ENCODE measurements at regions not wholly inside any gene's neighbourhood (a gene's known extent, or its start where the extent isn't known, plus 50 kb on each side); places are given as distances from the start of the nearest gene placed in this dataset.

DNA sequence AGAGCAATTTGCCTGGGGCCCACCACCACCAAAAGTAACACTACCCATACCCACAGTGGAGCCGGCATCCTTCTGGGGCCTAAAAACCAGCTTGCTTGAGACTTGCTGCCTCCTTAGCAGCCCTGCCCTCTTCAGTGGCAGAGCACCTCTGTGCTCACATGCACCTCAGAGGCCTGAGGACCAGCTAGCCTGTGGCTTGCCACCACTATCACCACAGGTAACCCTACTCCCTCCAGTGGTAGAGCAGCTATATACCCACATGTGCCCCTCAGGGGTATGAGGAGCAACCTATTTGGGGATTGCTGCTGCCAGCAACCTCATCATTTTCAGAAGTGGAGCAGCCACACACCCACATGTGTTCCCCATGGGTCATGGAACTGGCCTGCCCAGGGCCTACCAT, 111.4 kb upstream of the SPRY2 start:
- 93% methylated on average over 1 of the region's 1 CpG for WGBS

DNA sequence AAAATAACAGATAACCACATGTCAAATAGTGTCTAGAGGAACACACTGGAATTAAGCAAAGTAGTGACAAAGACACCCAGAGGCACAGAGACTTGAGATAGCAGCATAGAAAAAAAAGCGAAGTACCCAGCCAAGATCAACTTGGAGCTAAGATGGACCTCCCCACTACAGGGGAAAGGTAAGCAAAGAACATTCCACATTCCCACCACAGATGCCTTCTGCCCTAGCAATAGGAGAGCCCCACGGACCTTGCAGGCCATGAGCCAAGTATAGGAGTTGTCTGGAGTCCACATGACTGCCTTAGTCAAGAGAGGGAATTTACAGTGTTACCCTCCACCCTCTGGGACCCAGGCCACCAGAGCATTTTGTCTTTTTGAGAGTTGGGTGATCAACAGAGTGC, 110.7 kb upstream of the SPRY2 start:
- intact Hi-C loops (cut with DNase I), result no loop called here
- no peak for DNase-seq (ENCODE audit: low spot score)
- no peak overlapping the region for H3K27ac ChIP-seq
- no peaks in the 10 kb centered on the region for H3K36me3 ChIP-seq
- WGBS, result 92% methylated on average over 2 of the region's 2 CpGs
- no peaks in the 10 kb centered on the region for H3K4me1 ChIP-seq (replicated peaks)
- no peaks in the 10 kb centered on the region for H3K27me3 ChIP-seq (replicated peaks; ENCODE audit: insufficient read depth)
- TF ChIP-seq POLR2A (IDR thresholded peaks at IDR 0.05), result no peak
- TF ChIP-seq POLR2AphosphoS5 (IDR thresholded peaks at IDR 0.05), result no peak
- TF ChIP-seq, protein P1, sequence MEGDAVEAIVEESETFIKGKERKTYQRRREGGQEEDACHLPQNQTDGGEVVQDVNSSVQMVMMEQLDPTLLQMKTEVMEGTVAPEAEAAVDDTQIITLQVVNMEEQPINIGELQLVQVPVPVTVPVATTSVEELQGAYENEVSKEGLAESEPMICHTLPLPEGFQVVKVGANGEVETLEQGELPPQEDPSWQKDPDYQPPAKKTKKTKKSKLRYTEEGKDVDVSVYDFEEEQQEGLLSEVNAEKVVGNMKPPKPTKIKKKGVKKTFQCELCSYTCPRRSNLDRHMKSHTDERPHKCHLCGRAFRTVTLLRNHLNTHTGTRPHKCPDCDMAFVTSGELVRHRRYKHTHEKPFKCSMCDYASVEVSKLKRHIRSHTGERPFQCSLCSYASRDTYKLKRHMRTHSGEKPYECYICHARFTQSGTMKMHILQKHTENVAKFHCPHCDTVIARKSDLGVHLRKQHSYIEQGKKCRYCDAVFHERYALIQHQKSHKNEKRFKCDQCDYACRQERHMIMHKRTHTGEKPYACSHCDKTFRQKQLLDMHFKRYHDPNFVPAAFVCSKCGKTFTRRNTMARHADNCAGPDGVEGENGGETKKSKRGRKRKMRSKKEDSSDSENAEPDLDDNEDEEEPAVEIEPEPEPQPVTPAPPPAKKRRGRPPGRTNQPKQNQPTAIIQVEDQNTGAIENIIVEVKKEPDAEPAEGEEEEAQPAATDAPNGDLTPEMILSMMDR (IDR thresholded peaks at IDR 0.05), result no peak
- no peaks in the 10 kb centered on the region for H3K9me3 ChIP-seq
- no peak overlapping the region for H3K4me3 ChIP-seq

More for the DNA sequence above, 111.4 kb upstream of the SPRY2 start:
- Histone ChIP-seq H3K36me3 (no peaks in the 10 kb centered on the region), H3K27me3 (replicated peaks; ENCODE audit: insufficient read depth) (no peaks in the 10 kb centered on the region), H3K4me1 (replicated peaks) (no peaks in the 10 kb centered on the region), H3K4me3 (no peak overlapping the region), H3K9me3 (no peaks in the 10 kb centered on the region), H3K27ac (no peak overlapping the region)
- DNase-seq (ENCODE audit: low spot score), result no peak
- intact Hi-C loops (cut with DNase I), result no loop called here
- TF ChIP-seq POLR2AphosphoS5 (IDR thresholded peaks at IDR 0.05) (no peak), POLR2A (IDR thresholded peaks at IDR 0.05) (no peak)

GRCh38 chr13:80450386-80450785, 109.5 kb upstream of the SPRY2 start:
- intact Hi-C loops (cut with DNase I), result no loop called here
- H3K4me3 ChIP-seq, result no peak overlapping the region
- no peaks in the 10 kb centered on the region for H3K36me3 ChIP-seq
- H3K4me1 ChIP-seq (replicated peaks), result no peaks in the 10 kb centered on the region
- H3K27ac ChIP-seq, result no peak overlapping the region
- DNase-seq (ENCODE audit: low spot score), result no peak
- TF ChIP-seq POLR2AphosphoS5 (IDR thresholded peaks at IDR 0.05) (no peak), POLR2A (IDR thresholded peaks at IDR 0.05) (no peak)
- TF ChIP-seq, protein P1 (IDR thresholded peaks at IDR 0.05), result no peak
- H3K9me3 ChIP-seq, result no peaks in the 10 kb centered on the region
- no peaks in the 10 kb centered on the region for H3K27me3 ChIP-seq (replicated peaks; ENCODE audit: insufficient read depth)

- TF ChIP-seq POLR2AphosphoS5 (IDR thresholded peaks at IDR 0.05) (no peak), POLR2A (IDR thresholded peaks at IDR 0.05) (no peak)
- TF ChIP-seq, protein P1 (IDR thresholded peaks at IDR 0.05), result no peak
- no peaks in the 10 kb centered on the region for H3K27me3 ChIP-seq (replicated peaks; ENCODE audit: insufficient read depth)
- 97% methylated on average over 2 of the region's 2 CpGs for WGBS
- no peaks in the 10 kb centered on the region for H3K36me3 ChIP-seq
- H3K4me3 ChIP-seq, result no peak overlapping the region
- no peaks in the 10 kb centered on the region for H3K4me1 ChIP-seq (replicated peaks)
- intact Hi-C loops (cut with DNase I), result no loop called here
- DNase-seq (ENCODE audit: low spot score), result no peak
- no peaks in the 10 kb centered on the region for H3K9me3 ChIP-seq
- no peak overlapping the region for H3K27ac ChIP-seq
Observed at GRCh38 chr13:80448725-80449124, 107.8 kb upstream of the SPRY2 start.

GRCh38 chr13:80447747-80448146, 106.8 kb upstream of the SPRY2 start:
- 93% methylated on average over 2 of the region's 2 CpGs for WGBS

DNA sequence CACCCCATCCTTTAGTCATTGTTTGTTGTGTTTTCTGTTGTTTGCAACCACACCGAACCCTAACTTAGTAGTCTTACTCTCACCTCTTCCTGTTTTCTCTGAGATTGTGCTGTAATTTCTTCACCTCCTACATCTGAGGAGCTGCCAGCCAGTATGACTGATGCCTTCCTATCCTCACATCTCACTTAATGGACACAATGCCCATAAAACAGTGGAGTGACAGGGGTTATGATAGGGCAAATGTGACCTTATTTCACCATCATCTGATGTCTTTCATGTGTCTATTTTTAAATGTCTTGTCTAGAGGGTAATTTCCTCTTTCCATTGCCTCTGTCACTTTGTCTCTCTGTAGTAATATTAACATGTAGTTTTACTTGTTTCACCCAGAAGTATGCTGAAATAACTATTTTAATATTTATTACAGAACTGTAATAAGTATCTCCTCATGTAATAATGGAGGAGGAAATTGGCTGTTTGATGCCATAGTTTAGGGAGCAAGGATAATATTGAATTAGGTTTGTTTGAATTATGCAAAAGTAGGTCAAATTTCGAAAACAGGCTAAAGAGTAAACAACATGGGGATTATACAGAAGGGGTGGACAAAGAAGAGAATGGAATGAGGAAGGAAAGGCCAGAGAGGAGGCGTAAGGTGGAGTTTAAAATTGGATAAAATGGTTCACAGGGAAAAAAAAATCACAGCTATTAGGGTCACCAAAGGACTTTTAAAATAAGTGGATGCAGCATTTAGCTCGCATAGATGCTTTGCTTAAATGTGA, 103.5 kb upstream of the SPRY2 start:
- H3K4me1 ChIP-seq (replicated peaks), result no peaks in the 10 kb centered on the region
- TF ChIP-seq POLR2A (IDR thresholded peaks at IDR 0.05) (no peak), POLR2AphosphoS5 (IDR thresholded peaks at IDR 0.05) (no peak)
- TF ChIP-seq, protein P1 (IDR thresholded peaks at IDR 0.05), result no peak
- H3K36me3 ChIP-seq, result no peaks in the 10 kb centered on the region
- no peak overlapping the region for H3K27ac ChIP-seq
- no peak overlapping the region for H3K4me3 ChIP-seq
- no peaks in the 10 kb centered on the region for H3K9me3 ChIP-seq
- intact Hi-C loops (cut with DNase I), result no loop called here
- no peak for DNase-seq (ENCODE audit: low spot score)
- no peaks in the 10 kb centered on the region for H3K27me3 ChIP-seq (replicated peaks; ENCODE audit: insufficient read depth)
- WGBS, result 80% methylated on average over 4 of the region's 4 CpGs

More at GRCh38 chr13:80447747-80448146, 106.8 kb upstream of the SPRY2 start:
- Histone ChIP-seq H3K27me3 (replicated peaks; ENCODE audit: insufficient read depth) (no peaks in the 10 kb centered on the region), H3K4me3 (no peak overlapping the region), H3K27ac (no peak overlapping the region), H3K4me1 (replicated peaks) (no peaks in the 10 kb centered on the region), H3K9me3 (no peaks in the 10 kb centered on the region), H3K36me3 (no peaks in the 10 kb centered on the region)
- no peak for DNase-seq (ENCODE audit: low spot score)
- intact Hi-C loops (cut with DNase I), result no loop called here
- TF ChIP-seq POLR2A (IDR thresholded peaks at IDR 0.05), result no peak
